22Rv1 (cell line): ENCODE measurements at regions not wholly inside any gene's neighbourhood (a gene's known extent, or its start where the extent isn't known, plus 50 kb on each side); places are given as distances from the start of the nearest gene placed in this dataset.

Source experiments
- H3K27ac ChIP-seq: fragments of 450-650 bp; 2 replicates; pipeline ENCODE4 v1.5.1; 2017
- ZFX ChIP-seq: fragments of 450-650 bp; IDR thresholded peaks from 2 replicates; pipeline ENCODE4 v1.6.1; 2017; ENCODE audit warnings: antibody characterized with exemption, borderline replicate concordance
- TF ChIP-seq, protein P1 (sequence below): fragments of 450-650 bp; IDR thresholded peaks from 2 replicates; pipeline ENCODE4 v1.5.1; 2017; ENCODE audit warnings: mild to moderate bottlenecking

DNA sequence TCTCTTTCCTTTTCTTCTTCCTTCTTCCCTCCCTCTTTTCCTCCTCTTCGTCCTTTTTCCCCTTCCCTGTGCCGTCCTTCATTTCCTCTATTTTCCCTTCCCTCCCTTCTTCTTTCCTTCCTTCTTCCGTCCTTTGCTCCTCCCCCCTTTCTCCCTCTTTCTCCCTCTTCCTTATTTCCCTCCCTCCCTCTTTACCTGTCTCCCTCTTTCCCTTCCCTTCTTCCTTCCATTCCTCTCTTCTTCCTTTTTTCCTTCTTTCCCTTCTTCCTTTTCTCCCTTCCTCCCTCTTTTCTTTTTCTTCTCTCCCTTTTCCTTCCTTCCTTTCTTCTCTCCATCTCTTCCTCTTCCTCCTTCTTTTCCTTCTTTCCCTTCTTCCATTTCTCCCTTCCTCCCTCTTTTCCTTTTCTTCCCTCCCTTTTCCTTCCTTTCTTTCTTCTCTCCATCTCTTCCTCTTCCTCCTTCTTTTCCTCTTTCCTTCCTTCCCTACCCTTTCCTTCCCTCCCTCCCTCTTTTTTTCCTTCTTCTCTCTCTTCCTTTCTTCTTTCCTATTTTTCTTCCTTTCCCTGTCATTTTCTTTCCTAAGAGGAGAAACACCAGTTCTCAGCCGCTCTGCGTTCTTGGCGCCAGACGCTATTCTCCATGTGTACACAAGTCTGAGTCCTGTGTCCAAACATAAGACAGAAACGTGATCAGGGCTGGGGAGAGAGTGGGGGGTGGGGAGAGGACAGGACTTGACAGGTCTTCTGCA is 597.1 kb downstream of the MID1IP1 start:
- TF ChIP-seq, protein P1, sequence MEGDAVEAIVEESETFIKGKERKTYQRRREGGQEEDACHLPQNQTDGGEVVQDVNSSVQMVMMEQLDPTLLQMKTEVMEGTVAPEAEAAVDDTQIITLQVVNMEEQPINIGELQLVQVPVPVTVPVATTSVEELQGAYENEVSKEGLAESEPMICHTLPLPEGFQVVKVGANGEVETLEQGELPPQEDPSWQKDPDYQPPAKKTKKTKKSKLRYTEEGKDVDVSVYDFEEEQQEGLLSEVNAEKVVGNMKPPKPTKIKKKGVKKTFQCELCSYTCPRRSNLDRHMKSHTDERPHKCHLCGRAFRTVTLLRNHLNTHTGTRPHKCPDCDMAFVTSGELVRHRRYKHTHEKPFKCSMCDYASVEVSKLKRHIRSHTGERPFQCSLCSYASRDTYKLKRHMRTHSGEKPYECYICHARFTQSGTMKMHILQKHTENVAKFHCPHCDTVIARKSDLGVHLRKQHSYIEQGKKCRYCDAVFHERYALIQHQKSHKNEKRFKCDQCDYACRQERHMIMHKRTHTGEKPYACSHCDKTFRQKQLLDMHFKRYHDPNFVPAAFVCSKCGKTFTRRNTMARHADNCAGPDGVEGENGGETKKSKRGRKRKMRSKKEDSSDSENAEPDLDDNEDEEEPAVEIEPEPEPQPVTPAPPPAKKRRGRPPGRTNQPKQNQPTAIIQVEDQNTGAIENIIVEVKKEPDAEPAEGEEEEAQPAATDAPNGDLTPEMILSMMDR: no peak
- TF ChIP-seq ZFX: no peak
- no peak overlapping the region for H3K27ac ChIP-seq

DNA sequence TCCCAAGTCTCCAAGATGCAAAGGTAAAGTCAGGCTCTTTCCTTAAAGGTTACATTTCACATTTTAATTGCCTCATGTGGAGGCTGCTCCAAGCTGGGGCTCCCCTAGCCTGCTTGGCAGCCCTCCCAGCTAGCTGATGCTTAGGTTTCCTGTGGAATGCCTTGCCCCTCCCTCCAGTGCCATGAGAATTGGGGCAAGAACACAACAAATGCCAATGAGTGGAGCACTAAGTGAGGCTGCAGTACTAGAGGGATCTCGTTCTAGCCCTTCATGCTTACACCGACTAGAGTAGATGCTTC is 597.7 kb downstream of the MID1IP1 start:
- TF ChIP-seq, protein P1: no peak
- no peak for TF ChIP-seq ZFX
- H3K27ac ChIP-seq: no peak overlapping the region

DNA sequence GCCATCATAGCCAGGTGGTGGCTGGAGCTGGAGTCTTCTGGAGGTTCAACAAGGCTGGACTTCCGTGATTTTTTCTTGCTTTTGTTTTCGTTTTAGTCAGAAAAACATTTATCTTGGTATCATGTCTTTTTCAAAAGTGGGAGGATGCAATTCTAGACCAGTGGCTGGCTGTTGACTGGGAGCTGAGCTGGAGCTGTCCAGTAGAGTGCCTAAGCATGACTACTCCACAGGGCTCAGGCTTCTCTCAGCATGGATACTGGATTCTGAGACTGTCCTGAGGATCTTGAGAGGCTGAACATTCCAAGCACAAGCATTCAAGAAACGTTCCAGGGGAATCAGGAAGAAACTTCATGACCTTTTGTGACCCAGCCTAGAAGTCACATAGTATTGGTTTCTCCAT is 598.1 kb downstream of the MID1IP1 start:
- TF ChIP-seq ZFX: no peak
- TF ChIP-seq, protein P1: no peak
- H3K27ac ChIP-seq: no peak overlapping the region

DNA sequence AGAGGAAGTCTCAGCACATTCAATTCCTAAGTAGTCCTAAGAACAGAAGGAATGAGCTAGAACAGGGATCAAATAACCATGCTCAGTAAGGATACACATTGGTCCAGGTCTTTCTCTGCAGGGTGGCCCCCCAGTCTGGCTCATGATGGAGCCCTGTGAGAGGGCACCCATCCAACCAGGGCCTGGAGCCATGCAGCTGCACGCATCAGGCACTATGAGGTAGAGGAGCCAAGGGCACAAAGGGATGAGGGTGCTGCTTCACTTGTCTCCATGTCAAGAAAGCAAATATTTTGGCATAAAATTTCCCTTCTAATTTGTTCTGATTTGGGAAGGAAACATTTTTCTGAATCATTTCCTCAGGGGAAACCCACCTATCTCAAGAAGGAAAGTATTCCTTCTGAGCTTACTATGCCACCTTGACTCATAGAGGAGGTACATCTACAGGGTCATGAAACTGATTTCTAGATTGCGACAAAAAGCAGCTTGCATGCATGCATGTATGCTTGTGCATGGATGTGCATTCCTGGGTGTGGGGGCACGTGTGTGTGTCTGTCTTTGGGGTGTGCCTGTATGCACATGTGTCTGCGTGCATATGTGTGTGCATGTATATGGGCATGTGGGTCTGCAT is 600.3 kb downstream of the MID1IP1 start:
- no peak overlapping the region for H3K27ac ChIP-seq
- no peak for TF ChIP-seq ZFX
- TF ChIP-seq, protein P1: no peak

DNA sequence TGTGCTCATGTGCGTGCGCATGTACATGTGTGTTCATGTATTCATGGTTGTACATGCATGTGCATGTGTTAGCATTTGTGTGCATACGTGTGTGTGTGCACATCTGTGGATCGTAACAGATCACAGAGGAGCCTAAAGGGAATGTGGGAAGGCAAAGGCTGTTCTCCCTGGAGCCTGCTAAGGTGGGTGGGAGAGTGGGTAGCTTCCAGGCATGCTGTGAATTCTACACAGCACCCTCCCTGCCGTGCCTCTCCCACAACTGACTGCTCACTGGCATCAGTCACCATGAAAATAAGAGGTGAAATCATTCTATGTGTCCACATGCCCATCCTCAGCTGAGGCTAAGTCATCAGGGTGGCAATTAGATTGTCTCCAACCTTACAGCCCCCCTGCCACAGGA is 600.9 kb downstream of the MID1IP1 start:
- no peak overlapping the region for H3K27ac ChIP-seq
- TF ChIP-seq ZFX: no peak
- TF ChIP-seq, protein P1: no peak

DNA sequence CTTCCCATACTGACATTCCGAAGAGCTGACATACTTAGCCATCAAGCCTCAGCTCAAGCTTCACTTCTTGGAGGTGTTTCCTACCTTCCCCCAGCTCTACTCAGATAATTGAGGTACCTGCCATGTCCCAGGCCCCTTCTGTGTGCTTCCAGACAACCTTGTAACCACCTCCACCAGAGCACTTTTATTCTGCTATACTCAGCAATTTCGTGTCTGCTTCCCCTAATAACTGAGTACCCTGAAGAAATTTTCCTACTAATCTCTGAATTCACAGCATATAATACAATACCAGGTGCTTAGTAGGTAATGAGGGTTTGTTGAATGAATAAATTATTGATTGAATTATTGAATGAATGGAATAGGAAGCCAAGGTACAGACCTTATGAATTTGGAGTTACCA is 605.5 kb downstream of the MID1IP1 start:
- TF ChIP-seq, protein P1: no peak
- TF ChIP-seq ZFX: no peak
- no peak overlapping the region for H3K27ac ChIP-seq

DNA sequence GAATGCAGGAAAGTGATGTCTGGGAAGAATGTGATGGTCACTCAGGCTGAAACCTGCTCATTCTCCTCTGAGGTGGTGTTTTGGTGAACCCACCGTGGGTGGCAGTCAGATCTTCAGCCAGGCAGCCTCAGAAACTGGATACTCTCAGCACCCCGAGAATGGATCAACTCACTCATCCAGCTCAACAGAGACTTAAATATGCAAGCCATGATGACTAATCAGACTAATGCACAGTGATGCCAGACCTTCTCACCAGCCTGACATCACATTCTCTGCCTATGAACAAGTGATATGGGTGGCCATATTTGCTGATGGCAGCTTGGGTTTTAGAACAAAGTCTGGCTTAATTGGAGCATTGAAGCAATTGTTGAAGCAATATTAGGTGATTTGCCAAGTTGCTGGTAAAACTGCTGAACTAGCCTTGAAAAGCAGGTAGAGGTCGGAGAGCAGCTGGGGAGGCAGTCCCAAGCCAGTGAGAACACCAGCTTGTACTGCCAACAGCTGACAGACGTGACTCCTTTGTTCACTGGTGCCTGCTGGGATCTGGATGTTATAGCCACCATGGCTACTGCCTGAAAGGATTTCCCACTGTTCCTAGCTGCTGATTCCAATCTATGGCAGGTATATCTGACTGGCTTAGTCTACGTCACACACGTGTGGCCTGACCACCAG is 608.1 kb downstream of the MID1IP1 start:
- TF ChIP-seq, protein P1: no peak
- TF ChIP-seq ZFX: no peak
- no peak overlapping the region for H3K27ac ChIP-seq
